GM13976 (cell line): ENCODE measurements at regions not wholly inside any gene's neighbourhood (a gene's known extent, or its start where the extent isn't known, plus 50 kb on each side); places are given as distances from the start of the nearest gene placed in this dataset.

ENCODE experiments used
- DNase-seq: peaks from one replicate; pipeline ENCODE4 v3.0.0; 2012; ENCODE audit warnings: low spot score
- CTCF ChIP-seq: IDR thresholded peaks from 2 replicates; pipeline ENCODE4 v1.5.1; 2012; ENCODE audit warnings: borderline replicate concordance, mild to moderate bottlenecking; ENCODE audit not compliant: insufficient read depth; ENCODE audit errors: extremely low read depth, missing control alignments, control extremely low read depth
- in situ Hi-C: fragments of 300-500 bp; cut with MboI; formaldehyde crosslinking; loops from one replicate; pipeline ENCODE4 v1.12.0; 2022; ENCODE audit warnings: low sequenced_read_pairs, mixed read lengths, inconsistent platforms; ENCODE audit not compliant: unreplicated experiment

GRCh38 chr5:106755789-106756188 lies 914.9 kb downstream of the EFNA5 start:
- in situ Hi-C loops, result no loop called here
- TF ChIP-seq CTCF, result no peak
- DNase-seq, result no peak

GRCh38 chr5:106755066-106755465 lies 915.7 kb downstream of the EFNA5 start:
- TF ChIP-seq CTCF, result no peak
- DNase-seq, result no peak

GRCh38 chr5:106749826-106750225 lies 920.9 kb downstream of the EFNA5 start:
- in situ Hi-C loops, result no loop called here
- TF ChIP-seq CTCF, result no peak
- no peak for DNase-seq

More at GRCh38 chr5:106755066-106755465, 915.7 kb downstream of the EFNA5 start:
- in situ Hi-C loops, result no loop called here

- DNase-seq, result no peak
- TF ChIP-seq CTCF, result no peak
- in situ Hi-C loops, result no loop called here
These were observed 931.6 kb downstream of the EFNA5 start for GRCh38 chr5:106739127-106739526.

DNA sequence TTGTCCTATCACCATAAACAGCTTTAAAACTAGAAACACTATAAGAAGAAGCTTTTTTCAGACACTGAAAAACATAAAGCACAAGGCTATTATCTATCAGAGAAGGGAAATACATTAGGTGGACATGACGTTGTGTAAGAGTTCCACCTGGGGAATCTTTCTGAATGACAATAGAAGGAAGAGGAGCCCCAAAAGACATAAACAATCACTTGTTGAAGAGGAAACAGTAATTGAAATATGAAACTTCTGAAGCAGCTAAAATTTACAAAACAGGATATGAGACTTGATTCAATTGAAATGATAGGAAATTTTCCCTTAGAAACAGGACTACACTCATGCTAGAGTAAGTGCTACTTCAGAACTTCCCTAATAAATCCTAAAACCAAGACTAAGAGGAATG lies 933.6 kb downstream of the EFNA5 start:
- in situ Hi-C loops, result no loop called here
- DNase-seq, result no peak
- TF ChIP-seq CTCF, result no peak

- no peak for DNase-seq
- TF ChIP-seq CTCF, result no peak
- in situ Hi-C loops, result no loop called here
These were observed 938.1 kb downstream of the EFNA5 start for GRCh38 chr5:106732624-106733023.

- in situ Hi-C loops, result no loop called here
- no peak for TF ChIP-seq CTCF
- DNase-seq, result no peak
These were observed 939.8 kb downstream of the EFNA5 start for GRCh38 chr5:106730912-106731311.
